RWPE2 (cell line): ENCODE measurements at regions not wholly inside any gene's neighbourhood (a gene's known extent, or its start where the extent isn't known, plus 50 kb on each side); places are given as distances from the start of the nearest gene placed in this dataset.
"Not testable (repeated sequence)": the region's sequence is repeated elsewhere in the genome, so short reads cannot be mapped to it uniquely, and the experiment has no call there.

ENCODE experiments used
- ATAC-seq: fragments of 200-7000 bp; cut with Tn5 transposase; 3 replicates; pipeline ENCODE4 v1.9.1; 2021; ENCODE audit warnings: low read depth
- DNase-seq: peaks from one replicate; pipeline ENCODE4 v3.0.0-alpha.2; 2020; ENCODE audit warnings: low spot score
- H3K27ac ChIP-seq: fragments of 450-650 bp; 2 replicates; pipeline ENCODE4 v1.5.1; 2017; ENCODE audit warnings: mild to moderate bottlenecking; ENCODE audit not compliant: poor library complexity, severe bottlenecking
- H3K27me3 ChIP-seq: fragments of 250-450 bp; sonication (Bioruptor Pico); 2 replicates; pipeline ENCODE4 v1.5.1; 2021; ENCODE audit warnings: mild to moderate bottlenecking, moderate library complexity; ENCODE audit not compliant: insufficient read depth, poor library complexity, severe bottlenecking
- H3K36me3 ChIP-seq: fragments of 250-450 bp; sonication (Bioruptor Pico); 2 replicates; pipeline ENCODE4 v1.5.1; 2020; ENCODE audit warnings: low read depth, mild to moderate bottlenecking, moderate library complexity
- H3K4me1 ChIP-seq: fragments of 250-450 bp; sonication (Bioruptor Pico); 2 replicates; pipeline ENCODE4 v1.5.1; 2021; ENCODE audit warnings: mild to moderate bottlenecking, moderate library complexity; ENCODE audit not compliant: insufficient read depth, poor library complexity, severe bottlenecking
- H3K4me3 ChIP-seq: fragments of 250-450 bp; sonication (Bioruptor Pico); 2 replicates; pipeline ENCODE4 v1.5.1; 2021; ENCODE audit warnings: mild to moderate bottlenecking, moderate library complexity; ENCODE audit not compliant: severe bottlenecking
- H3K9me3 ChIP-seq: fragments of 250-450 bp; sonication (Bioruptor Pico); 2 replicates; pipeline ENCODE4 v1.5.1; 2021; ENCODE audit warnings: mild to moderate bottlenecking, moderate library complexity; ENCODE audit not compliant: severe bottlenecking
- CTCF ChIP-seq: fragments of 450-650 bp; IDR thresholded peaks from one replicate; pipeline ENCODE4 v1.5.1; 2017; ENCODE audit warnings: mild to moderate bottlenecking, moderate library complexity; ENCODE audit not compliant: poor library complexity, severe bottlenecking

- H3K27me3 ChIP-seq = no peaks in the 10 kb centered on the region
- DNase-seq (no peak), ATAC-seq (no peak)
- TF ChIP-seq CTCF = no peak
- H3K4me1 ChIP-seq = no peaks in the 10 kb centered on the region
- H3K27ac ChIP-seq = no peak overlapping the region
- H3K9me3 ChIP-seq = no peaks in the 10 kb centered on the region
- no peak overlapping the region for H3K4me3 ChIP-seq
- no peaks in the 10 kb centered on the region for H3K36me3 ChIP-seq
These were observed 225.5 kb downstream of the KLF6 start for GRCh38 chr10:3559527-3559926.

- ATAC-seq (no peak), DNase-seq (no peak)
- Histone ChIP-seq H3K4me3 (no peak overlapping the region), H3K4me1 (no peaks in the 10 kb centered on the region), H3K27me3 (no peaks in the 10 kb centered on the region), H3K27ac (no peak overlapping the region), H3K36me3 (no peaks in the 10 kb centered on the region), H3K9me3 (no peaks in the 10 kb centered on the region)
- no peak for TF ChIP-seq CTCF
These were observed 226.0 kb downstream of the KLF6 start for GRCh38 chr10:3559011-3559410.

- DNase-seq, H3K9me3 ChIP-seq, H3K4me1 ChIP-seq, ATAC-seq, H3K36me3 ChIP-seq, H3K27me3 ChIP-seq: not testable (repeated sequence)
- Histone ChIP-seq H3K27ac (peak overlapping the region; percentile 21), H3K4me3 (peak overlapping the region; percentile 18)
These were observed 228.6 kb downstream of the KLF6 start for GRCh38 chr10:3556191-3557017.

GRCh38 chr10:3554121-3554522 is 230.9 kb downstream of the KLF6 start:
- no peak overlapping the region for H3K27ac ChIP-seq
- H3K9me3 ChIP-seq = no peaks in the 10 kb centered on the region
- H3K36me3 ChIP-seq = no peaks in the 10 kb centered on the region
- no peak for TF ChIP-seq CTCF
- DNase-seq (no peak), ATAC-seq (no peak)
- no peaks in the 10 kb centered on the region for H3K4me1 ChIP-seq
- no peak overlapping the region for H3K4me3 ChIP-seq
- H3K27me3 ChIP-seq = no peaks in the 10 kb centered on the region

- no peaks in the 10 kb centered on the region for H3K4me1 ChIP-seq
- no peaks in the 10 kb centered on the region for H3K9me3 ChIP-seq
- H3K4me3 ChIP-seq = no peak overlapping the region
- ATAC-seq (no peak), DNase-seq (no peak)
- no peaks in the 10 kb centered on the region for H3K36me3 ChIP-seq
- no peaks in the 10 kb centered on the region for H3K27me3 ChIP-seq
- no peak for TF ChIP-seq CTCF
- no peak overlapping the region for H3K27ac ChIP-seq
These were observed 232.7 kb downstream of the KLF6 start for GRCh38 chr10:3552281-3552680.
